NB4 (cell line): ENCODE measurements at regions not wholly inside any gene's neighbourhood (a gene's known extent, or its start where the extent isn't known, plus 50 kb on each side); places are given as distances from the start of the nearest gene placed in this dataset.

Source experiments
- MYC ChIP-seq: IDR thresholded peaks from 2 replicates; pipeline ENCODE4 v1.6.1; 2011; ENCODE audit warnings: low read depth, low read length
- POLR2A ChIP-seq: IDR thresholded peaks from 2 replicates; pipeline ENCODE4 v1.6.1; 2011; ENCODE audit warnings: mild to moderate bottlenecking; ENCODE audit not compliant: insufficient read length; ENCODE audit errors: extremely low read depth
- TF ChIP-seq, protein P1 (sequence below): IDR thresholded peaks from one replicate; pipeline ENCODE4 v1.5.1; 2012; ENCODE audit warnings: low read depth, low read length
- TF ChIP-seq, protein P2 (sequence below): IDR thresholded peaks from 2 replicates; pipeline ENCODE4 v1.6.1; 2011; ENCODE audit warnings: low read depth, low read length

DNA sequence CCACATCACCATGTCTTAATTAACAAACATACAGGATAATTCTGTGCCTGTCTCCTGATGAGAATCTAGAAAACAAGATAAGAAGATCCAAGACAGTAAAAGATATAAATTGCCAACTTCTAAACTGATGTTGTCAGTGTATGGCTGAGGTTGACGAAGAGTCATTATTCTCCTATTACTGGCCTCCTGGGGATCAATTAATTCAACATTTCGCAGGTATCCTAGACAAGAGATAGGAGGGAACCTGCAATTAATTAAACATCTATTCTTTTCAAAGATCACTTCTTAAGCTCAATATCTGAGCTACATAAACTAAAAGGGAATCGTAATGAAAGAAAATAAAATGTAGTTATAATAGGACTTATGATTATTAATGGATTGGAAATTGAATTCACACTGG is 232.0 kb upstream of the GRIA1 start:
- TF ChIP-seq, protein P1, sequence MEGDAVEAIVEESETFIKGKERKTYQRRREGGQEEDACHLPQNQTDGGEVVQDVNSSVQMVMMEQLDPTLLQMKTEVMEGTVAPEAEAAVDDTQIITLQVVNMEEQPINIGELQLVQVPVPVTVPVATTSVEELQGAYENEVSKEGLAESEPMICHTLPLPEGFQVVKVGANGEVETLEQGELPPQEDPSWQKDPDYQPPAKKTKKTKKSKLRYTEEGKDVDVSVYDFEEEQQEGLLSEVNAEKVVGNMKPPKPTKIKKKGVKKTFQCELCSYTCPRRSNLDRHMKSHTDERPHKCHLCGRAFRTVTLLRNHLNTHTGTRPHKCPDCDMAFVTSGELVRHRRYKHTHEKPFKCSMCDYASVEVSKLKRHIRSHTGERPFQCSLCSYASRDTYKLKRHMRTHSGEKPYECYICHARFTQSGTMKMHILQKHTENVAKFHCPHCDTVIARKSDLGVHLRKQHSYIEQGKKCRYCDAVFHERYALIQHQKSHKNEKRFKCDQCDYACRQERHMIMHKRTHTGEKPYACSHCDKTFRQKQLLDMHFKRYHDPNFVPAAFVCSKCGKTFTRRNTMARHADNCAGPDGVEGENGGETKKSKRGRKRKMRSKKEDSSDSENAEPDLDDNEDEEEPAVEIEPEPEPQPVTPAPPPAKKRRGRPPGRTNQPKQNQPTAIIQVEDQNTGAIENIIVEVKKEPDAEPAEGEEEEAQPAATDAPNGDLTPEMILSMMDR, result no peak
- TF ChIP-seq POLR2A (no peak), MYC (no peak)
- TF ChIP-seq, protein P2, sequence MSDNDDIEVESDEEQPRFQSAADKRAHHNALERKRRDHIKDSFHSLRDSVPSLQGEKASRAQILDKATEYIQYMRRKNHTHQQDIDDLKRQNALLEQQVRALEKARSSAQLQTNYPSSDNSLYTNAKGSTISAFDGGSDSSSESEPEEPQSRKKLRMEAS, result no peak
